ENCODE measurements at regions not wholly inside any gene's neighbourhood (a gene's known extent, or its start where the extent isn't known, plus 50 kb on each side); places are given as distances from the start of the nearest gene placed in this dataset.
A peak's percentile ranks its signal among the peaks of the same experiment; 100 is the strongest.
"Not testable (repeated sequence)": the region's sequence is repeated elsewhere in the genome, so short reads cannot be mapped to it uniquely, and the experiment has no call there.

- no peak for DNase-seq
Measured at GRCh38 chr5:56763711-56764466, 51.5 kb upstream of the MAP3K1 start.

DNA sequence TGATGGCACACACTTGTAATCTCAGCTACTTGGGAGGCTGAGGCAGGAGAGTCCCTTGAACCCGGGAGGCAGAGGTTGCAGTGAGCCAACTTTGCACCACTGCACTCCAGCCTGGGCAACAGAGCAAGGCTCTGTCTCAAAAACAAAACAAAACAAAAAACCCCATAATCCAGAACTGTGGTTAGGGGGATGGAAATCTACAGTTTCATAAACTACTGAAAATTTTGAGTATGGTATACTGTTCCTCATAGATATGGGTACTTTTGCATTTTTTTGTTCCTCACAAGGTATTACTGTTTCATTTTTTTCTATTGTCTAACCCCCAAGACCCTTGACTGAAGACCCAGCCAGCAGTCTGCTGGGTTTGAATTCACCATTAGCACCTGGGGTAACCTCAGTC lies 52.2 kb upstream of the MAP3K1 start:
- DNase-seq, result no peak

DNA sequence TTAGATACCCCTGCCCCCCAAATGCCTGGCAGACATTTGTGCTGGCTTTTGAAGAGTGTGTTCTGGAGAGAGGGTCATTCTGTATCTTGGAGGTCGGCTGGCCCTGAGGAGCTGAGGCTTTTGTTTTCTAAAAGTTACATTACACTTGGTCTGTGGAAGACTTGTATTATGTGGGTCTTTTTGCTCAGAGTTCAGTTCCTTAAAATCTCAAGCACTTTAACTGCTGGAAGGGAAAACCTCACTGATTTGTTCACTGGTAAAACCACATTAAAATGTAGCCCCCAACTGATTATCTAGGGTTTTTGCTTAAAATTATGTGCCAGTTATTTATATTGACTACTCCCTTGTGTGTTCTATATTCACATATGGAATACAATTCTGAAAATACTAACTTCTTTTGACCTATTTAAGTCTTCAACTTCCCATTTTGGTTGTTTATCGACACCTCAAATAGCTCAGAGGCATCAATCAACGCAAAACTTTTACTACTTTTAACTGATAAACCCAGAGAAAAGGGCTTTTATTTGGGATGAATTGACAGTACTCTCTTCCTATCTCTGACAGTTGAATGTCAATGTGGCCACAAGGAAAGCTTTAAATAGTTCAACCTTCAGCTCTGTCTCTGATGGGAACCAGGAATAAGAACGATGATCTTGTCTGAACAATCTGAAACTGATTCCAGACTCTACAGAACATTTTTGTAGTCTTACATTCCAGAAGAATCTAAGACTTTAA lies 54.0 kb upstream of the MAP3K1 start:
- DNase-seq, result no peak

- no peak for DNase-seq
Measured at GRCh38 chr5:56760723-56761122, 54.6 kb upstream of the MAP3K1 start.

DNA sequence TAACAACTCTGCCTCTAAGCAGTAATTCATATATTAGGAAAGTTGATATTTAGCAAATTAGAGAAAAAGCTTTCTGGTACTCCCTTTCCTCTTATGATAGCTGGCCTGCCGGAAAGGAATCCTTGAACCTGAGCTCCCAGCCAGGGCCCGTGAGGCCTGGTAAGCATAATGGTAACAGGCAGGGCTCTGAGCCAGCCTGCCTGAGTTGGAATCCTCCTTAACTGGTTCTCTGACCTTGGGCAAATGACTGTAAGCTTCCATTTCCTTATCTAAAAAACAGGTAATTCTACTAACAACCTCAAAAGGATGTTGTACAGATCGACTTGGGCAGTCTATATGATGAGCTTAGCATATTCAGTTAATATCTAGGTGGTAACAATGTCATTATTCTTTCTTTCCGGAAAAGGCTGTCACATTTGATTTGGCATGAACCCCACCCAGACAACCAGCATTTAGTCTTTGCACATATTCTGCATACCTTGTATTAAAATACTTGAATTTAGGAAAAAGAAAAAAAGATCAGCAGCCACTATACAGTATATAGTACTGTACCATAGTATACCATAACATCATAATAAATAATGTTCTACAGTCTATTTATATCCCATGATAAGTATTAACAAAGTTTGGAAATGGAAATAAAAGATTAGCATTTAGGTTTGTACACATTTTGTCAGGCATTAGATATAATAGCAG lies 55.7 kb upstream of the MAP3K1 start:
- DNase-seq, result no peak

DNA sequence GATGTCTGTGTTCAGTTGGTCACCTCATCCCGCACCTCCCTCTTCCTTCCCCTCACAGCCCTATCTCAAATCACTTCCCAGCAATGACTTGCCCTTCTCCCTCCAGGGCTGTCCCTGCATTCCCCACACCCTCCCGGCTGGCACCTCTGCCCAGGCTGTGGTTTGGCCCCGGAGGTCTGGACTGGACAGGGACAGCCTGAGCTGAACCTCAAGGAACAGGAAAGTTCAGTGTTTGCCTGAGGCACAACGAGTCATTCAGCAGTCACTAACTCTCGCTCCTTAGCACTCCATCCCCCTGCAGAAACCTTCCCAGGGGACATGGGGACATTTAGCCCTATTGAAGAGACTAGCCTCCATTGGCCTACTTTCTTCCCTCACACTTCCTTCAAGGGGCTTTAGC lies 58.3 kb upstream of the MAP3K1 start:
- no peak for DNase-seq

DNA sequence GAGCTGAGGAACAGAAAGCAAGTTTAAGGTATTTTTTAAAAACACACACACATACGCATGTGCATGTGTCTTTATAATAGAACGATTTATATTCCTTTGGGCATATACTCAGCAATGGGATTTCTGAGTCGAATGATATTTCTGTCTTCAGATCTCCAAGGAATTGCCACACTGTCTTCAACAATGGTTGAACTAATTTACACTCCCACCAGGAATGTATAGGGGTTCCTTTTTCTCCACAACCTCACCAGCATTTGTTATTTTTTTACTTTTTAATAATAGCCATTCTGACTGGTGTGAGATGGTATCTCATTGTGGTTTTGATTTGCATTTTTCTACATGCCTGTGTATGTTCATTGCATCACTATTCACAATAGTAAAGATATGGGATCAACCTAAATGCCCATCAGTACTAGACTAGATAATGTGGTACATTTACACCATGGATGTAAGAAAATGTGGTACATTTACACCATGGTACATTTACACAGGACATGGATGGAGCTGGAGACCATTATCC lies 60.3 kb upstream of the MAP3K1 start:
- no peak for DNase-seq

DNA sequence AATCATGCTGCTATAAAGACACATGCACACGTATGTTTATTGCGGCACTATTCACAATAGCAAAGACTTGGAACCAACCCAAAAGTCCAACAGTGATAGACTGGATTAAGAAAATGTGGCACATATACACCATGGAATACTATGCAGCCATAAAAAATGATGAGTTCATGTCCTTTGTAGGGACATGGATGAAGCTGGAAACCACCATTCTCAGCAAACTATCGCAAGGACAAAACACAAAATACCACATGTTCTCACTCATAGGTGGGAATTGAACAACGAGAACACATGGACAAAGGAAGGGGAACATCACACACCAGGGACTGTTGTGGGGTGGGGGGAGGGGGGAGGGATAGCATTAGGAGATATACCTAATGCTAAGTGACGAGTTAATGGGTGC lies 61.8 kb upstream of the MAP3K1 start:
- DNase-seq, result not testable (repeated sequence)

DNA sequence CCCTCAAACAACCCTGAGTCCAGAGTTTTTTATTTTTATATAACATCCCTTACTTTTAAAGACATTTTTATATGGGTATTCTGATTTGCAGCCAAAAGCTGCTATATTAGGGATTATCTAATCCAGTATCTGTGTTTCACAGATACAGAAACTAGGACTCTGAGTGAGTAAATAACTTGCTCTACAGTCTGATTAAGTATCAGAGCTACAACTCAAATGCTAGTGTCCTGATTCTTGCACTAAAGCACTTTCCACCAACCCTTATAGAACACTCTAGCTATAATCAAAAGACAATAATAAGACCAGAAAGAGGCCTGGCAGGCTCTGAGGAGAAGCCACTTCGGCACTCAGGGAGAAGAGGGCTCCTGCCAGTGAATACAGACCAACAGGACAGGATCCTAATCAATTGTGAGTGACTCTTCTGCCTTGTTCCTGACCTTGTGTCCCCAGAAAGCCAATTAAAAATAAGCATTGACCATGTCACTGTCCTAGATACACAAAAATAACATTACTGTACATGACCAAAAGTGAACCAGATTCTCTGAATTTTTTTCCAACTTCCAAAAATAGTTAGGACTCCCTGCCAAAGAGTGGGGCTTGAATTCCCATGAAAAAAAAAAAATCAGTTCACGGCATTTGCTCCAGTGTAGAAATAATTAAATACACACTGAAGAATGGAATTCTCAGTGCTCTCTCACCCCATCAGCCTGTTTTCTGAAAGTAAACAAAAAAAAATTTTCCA lies 63.6 kb upstream of the MAP3K1 start:
- DNase-seq, result no peak

DNA sequence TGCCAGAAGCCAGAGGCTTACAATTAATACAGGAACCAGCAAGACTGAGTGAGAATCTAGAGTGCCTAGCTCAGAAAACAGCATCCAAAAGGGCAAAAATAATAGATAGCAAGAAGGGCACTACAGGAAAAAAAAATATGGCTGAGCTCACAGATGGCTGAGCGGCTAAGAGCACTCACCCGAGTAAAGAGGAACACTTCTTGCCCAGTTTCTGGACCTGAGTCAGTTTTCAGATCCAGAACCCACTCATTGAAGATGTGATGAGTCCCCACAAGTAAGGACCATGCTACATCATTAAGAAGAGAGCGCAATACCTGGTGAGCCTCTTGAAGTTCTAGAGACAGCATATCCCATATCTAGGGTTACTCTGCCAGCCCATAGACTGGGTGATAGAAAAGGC lies 65.5 kb upstream of the MAP3K1 start:
- DNase-seq, result no peak

GRCh38 chr5:56746553-56747339 lies 68.6 kb upstream of the MAP3K1 start:
- DNase-seq, result no peak

GRCh38 chr5:56745864-56746263 lies 69.5 kb upstream of the MAP3K1 start:
- no peak for DNase-seq

DNA sequence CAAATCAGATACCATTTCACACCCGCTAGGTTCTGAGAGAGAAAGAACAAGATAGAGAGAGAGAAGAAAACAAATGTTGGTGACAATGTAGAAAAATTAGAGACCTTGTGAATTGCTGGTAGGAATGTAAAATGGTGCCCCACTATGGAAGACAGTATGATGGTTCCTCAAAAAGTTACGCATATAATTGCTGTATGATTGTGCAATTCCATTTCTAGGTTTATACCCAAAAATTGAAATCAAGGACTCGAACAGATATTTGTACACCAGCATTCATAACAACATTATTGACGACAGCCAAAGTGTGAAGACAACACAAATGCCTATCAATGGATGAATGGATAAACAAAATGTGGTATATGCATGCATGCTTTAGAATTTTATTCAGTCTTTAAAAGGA lies 74.5 kb upstream of the MAP3K1 start:
- no peak for DNase-seq

GRCh38 chr5:56739990-56740389 lies 75.4 kb upstream of the MAP3K1 start:
- DNase-seq, result no peak

DNA sequence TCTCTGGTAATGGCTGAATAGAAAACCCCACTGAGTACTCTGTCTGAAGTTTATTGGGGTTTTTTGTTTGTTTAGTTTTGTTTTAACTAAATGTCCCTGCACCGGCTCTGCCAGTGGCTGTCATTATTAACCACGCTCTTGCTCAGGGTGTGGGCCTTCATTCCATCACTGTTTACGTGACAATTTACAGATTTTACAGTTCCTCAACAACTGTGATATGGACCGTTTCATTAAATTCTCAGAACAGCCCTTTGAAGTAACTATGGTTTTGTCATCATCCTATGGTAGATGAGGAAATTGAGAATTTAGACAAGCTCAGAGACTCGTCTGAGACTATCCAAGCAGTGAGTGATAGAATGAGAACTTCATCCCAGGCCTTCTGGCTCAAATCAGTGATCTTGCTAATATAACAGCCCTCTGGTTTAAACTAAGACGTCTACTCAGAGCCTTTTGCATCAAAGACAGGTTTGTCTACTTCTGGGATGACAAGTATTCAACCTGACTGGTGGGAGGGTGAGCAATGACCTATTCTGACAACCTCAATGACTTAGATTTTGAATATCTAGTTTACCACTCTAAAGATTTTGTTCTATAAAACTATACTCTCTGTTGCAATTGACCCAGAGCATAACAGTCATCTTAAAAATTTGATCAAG lies 77.3 kb upstream of the MAP3K1 start:
- no peak for DNase-seq

DNA sequence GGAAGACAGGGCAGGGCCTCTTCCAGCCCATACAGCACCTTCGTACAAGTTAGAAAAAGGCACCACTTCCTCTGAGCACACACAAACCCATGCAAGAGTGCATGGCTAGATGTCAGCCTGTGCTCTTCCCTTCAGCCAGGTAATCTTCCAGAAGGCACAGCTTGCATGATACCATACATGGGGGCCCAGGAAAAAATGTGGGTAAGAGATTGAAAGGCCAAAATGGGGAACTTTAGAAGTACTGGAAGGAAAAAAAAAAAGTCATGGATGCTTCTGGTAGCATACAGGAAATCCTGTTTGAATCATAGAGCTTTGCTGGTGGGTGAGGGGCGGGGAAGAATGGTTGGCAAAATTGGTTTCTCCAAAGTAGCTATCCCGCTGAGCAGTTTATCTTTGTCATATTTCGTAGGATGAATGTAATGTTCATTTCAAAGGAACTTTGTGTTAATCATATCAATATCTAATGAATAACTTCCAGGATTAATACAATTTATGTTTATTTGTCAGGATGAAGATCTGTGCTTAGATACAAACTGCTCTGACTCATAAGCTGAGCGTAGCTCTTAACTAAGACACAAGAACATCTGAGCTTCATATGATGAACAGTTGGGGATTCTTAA lies 78.2 kb upstream of the MAP3K1 start:
- no peak for DNase-seq

DNA sequence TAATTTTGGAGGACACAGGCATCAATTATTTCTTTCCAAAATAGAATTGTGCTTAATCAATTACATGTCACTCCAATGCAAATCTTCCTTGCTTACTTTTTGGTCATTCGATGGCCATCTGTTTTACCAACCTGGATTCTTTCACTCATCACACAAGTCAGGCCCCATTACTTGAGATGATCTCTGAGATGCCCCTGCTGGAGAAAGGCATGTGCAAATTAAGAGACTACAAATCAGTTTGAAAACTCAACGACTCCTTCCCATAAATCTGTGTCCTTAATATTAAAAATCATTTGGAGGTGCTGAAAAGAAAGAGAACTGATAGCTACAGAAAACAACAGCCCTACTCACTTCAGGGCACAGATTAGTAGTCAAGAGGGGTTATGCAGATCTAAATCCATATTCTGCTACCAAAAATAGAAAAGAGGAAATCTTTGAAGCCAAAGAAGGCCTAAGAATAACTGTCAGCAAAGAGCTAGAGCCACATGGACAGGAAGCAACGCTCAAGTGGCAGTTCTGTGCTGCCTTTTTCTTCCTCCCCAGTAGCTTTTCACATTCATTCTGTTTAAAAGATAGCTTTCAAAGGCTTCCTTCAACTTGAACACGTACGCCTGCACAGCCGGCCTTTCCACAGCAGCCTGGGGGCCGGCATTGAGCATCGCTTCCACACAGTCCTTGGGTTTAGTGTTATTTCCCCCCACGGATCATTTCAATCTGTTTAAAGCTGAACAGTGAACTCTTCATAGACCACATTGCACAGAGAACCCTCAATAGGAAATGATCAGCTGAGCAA lies 79.3 kb upstream of the MAP3K1 start:
- DNase-seq, result no peak

DNA sequence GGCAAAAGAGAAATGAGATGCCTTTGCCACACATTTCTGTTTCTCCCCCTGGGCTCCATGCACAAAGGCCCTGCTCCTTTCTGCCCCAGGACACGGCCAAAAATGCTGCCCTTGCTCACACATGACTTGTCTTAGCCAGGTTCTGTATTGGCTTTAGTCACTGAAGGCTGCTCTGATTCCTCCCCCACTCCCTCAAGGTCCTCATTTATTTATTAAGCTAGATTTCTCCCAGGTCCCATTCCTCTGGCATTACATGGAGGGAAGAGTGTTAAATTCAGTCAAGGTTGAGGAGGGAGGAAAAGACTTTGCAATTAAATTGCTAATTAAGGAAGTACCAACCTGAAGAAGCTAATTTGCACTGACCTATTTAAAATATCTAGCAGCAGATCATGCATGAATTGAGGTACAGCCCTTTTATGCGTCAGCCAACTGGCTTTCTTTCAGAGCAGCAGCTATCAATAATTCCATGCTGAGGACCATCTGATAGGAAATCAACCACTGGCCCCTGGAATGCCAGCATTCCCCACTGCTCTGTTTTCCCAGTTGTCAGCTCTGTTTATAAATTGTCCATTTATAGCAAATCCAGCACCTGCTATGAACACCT lies 81.2 kb upstream of the MAP3K1 start:
- DNase-seq, result peak; percentile 52

- DNase-seq, result no peak
Measured at GRCh38 chr5:56733580-56733979, 81.8 kb upstream of the MAP3K1 start.

DNA sequence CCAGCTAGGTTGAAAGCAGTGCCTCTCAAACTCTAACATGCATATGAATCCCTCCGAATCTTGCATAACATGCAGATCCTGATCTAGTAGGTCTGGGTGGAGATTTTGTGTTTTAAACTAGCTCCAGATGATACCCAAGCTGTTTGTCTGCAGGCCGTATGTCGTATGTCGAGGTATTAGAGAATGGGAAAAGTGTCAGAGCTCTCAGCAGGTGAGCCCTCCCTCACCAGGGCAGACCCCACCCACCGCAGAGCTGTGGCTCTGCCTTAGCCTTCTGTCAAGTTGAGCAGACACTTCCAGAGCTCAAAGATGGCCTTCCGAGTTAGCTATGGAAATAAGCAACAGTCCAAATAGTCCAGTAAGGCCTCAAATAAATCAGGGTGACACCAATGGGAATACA lies 83.2 kb upstream of the MAP3K1 start:
- no peak for DNase-seq
